ENCODE measurements at regions not wholly inside any gene's neighbourhood (a gene's known extent, or its start where the extent isn't known, plus 50 kb on each side); places are given as distances from the start of the nearest gene placed in this dataset.

GRCh38 chr6:6829872-6830685 is 241.6 kb downstream of the LY86 start:
- TF ChIP-seq POLR2AphosphoS5 (IDR thresholded peaks at IDR 0.05; ENCODE audit: low read depth, low read length) = no peak
- no peak for TF ChIP-seq TAF1 (IDR thresholded peaks at IDR 0.05; ENCODE audit: borderline replicate concordance, insufficient read depth, low read length)
- TF ChIP-seq REST (IDR thresholded peaks at IDR 0.05; ENCODE audit: insufficient read depth in 1 of 2, low read depth in 2 of 2, low read length in 2 of 2) = no peak
- no peak for TF ChIP-seq SIN3A (IDR thresholded peaks at IDR 0.05; ENCODE audit: borderline replicate concordance, insufficient read depth, low read length)
- no peak for TF ChIP-seq FOXP2 (optimal IDR thresholded peaks at IDR 0.05; ENCODE audit: borderline replicate concordance, extremely low read depth, extremely low read length, insufficient read depth)
